NCI-H774 (cell line): ENCODE measurements at regions not wholly inside any gene's neighbourhood (a gene's known extent, or its start where the extent isn't known, plus 50 kb on each side); places are given as distances from the start of the nearest gene placed in this dataset.

Experiments
- DNase-seq: peaks from one replicate; lab custom pipeline; 2025; lab: John Stamatoyannopoulos, UW

DNA sequence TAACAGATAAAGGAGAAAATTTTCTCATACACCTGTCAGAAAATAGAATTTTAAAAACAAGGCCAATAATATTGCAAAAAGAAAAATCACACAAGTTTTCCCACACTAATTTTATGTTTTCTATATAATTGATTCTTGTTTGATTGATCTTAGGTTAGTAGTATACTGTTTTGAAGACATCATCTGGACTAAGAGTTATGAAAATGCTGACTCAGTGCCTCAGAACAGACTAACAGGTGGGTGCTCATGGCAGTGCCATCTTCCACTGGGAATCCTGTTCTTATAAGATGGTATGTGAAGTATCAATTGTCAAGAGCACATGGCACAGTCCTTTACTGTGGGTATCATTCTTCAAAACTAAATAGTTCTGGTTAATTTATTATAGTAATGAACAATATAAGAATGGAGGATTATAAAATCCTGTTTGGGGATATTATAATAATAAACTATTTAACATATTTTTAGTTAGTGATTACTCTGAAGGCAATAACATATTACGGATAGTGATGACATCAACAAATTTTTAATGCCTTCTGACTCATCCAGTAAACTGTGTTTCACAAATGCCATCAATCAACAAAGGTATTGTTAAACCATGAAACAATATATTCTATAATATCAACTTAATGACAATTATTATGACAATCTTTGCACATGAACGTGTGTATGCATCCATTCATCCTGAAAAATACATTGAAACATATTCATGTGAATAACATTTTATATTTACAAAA lies 384.6 kb upstream of the KHDRBS2 start:
- no peak for DNase-seq

DNA sequence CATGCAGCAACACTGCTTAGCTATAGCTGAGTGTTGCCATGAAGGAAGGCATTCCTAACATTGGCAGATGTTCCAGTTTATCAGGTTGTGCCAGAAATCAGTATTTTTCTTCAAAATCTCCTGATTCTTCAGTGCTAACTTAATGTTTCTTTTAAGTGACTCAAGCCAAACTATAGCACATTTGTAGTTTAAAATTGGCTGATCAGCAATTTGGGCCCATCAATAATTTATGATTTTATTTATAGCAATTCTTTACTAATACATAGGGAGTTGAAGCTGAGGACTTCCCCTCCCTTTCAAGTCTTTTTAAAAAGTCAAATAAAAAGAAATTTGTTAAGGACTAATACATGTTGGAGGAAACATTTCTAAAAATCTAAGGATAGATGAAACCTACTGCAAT lies 383.8 kb upstream of the KHDRBS2 start:
- no peak for DNase-seq

DNA sequence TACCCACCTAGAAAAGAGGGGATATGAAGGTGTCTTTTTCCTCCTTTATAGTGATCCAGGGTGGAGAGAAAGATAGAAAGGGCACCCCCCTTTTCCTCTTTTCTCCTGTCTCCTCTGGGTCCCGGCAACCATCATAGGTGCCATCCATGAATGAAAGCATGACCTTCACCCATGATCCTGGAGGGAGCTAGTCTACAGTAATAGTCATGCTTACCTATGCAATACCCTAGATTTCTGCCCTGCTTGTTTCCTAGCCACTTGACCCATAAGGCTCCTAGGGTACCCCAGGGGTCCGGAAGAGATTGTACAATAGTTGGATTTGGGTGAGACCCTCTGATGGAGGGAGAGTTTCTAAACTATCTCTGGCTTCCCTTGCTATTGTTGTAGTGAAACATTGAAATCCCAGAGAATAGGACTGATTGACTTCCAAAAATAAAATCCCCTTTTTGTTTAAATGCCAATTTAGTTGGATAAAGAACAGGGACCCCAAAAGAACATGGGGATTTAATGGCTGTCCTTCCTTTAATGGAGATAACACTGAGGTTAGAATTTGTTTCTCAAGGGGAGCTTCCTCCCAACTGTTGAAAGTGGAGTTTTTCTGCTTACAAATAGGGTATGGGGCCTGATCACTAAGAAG lies 366.8 kb upstream of the KHDRBS2 start:
- DNase-seq: no peak

DNA sequence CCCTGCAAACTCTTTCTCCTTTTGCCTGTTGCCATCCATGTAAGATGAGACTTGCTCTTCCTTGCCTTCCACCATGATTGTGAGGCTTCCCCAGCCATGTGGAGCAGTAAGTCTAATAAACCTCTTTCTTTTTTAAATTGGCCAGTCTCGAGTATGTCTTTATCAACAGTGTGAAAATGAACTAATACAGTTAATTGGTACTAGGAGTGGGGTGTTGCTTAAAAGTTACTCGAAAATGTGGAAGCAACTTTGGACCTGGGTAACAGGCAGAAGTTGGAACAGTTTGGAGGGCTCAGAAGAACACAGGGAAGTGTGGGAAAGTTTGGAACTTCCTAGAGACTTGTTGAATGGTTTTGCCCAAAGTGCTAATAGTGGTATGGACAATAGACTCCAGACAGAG lies 359.2 kb upstream of the KHDRBS2 start:
- no peak for DNase-seq

DNA sequence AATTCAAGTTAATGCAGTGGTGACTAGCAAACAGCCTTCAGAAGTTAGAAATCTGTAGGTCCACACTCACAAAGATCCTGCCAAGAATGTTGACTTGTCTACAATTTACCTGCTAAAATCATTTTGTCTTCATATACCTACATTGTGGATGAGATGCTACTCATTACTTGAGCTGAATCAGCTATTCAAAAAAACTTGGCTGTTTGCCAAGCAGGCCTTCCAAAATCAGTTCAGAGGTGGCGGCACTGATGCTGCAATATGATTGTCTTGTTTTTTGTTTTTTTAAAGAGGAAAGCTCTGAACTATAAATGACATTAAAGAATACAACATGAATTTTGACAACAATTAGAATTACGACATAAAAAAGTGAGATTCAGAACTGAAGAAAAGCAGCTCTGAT lies 354.7 kb upstream of the KHDRBS2 start:
- DNase-seq: no peak

DNA sequence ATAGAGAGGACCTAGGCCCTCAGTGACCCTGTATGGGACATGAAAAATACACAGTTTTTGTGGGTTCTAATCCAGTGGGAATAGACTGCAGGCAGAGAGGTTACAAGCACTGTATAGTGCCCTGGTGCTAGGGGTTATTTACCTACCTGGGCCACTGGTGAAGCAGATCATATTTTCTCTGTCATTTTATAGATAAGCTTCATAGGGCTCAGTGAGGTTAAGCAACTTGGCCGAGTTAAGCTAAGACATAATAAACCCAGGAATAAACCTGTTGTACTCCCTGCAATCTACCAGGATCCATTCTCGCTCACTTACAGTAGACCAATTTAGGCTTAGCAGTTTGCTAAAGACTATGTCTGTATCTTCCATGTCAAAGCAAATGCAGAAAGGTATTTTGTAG lies 340.6 kb upstream of the KHDRBS2 start:
- no peak for DNase-seq

DNA sequence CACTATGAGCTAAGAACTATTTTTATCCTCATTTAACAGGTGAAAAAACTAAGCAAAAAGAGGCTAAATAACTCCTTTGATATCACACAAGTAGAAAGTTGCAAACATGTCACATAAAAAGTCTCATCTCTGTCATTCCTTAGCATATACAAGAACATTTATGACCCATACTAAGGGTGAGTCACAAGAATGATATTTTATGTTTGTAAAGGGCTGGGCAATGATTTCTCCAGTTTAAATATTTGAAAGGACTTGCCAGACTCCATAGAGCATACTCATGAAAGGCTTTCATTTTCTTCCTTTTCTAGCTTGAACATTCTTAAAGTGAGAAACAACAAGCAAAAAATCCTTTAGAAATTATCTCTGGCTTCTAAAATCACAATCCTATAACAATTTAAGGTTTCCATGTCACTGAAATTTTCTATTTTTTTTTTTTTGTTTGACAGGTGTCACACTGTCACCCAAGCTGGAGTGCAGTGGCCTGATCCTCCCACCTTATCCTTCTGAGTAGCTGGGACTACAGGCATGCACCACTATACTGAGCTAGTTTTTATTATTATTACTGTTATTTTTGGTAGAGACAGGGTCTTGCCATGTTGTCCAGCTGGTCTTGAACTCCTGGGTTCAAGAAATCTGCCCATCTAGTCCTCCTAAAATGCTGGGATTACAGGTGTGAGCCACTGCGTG lies 338.0 kb upstream of the KHDRBS2 start:
- no peak for DNase-seq

DNA sequence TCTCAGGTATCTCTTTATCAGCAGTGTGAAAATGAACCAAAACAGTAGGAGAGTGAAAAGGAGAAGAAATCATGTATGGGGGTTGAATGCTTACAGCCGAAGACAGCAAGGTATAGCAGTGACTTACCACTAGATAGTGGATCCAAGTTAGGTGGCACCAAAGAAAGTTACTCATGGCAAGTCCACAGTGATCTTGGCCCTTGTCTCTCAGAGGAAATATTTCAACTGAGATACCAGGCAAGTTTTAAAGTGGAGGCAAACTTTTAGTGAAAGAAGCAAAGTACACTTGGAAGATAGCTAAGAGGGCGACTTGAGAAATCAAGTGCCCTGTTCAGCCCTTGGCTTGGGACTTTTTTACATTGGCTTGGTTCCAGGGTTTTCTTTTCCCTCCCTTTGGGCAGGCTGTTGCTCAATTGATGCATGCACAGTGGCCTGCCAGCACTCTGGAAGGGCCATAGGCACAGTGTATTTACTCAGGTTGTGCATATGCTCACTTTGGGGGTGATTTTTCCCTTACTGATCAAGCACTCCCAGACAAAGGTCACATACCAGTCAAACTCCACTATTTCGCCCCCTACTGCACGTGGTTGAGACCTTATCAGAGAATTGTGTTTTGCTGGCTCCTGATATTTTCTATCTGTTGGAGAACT lies 329.5 kb upstream of the KHDRBS2 start:
- no peak for DNase-seq

DNA sequence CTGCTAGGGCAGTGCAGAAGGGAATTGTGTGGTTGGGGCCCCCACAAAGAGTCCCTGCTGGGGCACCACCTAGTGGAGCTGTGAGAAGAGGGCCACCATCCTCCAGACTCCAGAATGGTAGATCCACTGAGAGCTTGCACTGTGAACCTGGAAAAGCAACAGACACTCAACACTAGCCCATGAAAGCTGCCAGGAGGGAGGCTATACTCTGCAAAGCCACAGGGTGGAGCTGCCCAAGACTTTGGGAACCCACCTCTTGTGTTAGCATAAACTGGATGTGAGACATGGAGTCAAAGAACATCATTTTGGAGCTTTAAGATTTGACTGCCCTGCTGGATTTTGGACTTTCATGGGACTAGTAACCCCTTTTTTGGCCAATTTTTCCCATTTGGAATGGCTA lies 328.4 kb upstream of the KHDRBS2 start:
- no peak for DNase-seq

DNA sequence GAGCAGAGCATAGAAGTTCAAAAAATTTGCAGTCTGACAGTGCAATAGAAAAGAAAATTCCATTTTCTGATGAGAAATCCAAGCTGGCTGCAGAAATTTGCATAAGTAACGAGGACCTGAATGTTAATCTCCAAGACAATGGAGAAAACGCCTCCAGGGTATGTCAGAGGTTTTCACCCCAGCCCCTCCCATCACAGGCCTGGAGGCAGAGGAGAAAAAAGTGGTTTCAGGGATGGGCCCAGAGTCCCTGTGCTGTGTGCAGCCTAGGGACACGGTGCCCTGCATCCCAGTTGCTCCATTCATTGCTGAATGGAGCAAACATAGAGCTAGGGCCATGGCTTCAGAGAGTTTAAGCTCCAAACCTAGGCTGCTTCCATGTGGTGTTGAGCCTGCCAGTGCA lies 327.9 kb upstream of the KHDRBS2 start:
- no peak for DNase-seq

DNA sequence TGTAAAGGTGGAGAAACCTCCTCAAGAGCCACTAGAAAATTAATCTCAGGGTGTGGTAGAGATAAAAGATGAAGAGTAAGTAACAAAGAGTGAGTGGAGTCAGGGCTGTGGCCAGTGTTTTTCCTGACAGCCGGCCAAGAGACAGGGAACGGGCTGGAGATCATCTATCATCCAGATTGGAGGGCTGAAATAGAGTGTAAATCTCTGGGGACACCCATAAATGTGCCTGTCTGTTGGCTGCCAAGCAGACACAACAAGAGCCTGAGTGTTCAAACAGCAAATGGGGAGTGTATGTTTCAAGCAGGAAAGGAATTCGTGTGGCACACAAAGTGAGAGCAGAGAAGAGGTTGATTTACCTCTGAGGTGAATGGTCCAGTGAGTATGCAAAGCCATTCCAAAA lies 326.4 kb upstream of the KHDRBS2 start:
- no peak for DNase-seq

DNA sequence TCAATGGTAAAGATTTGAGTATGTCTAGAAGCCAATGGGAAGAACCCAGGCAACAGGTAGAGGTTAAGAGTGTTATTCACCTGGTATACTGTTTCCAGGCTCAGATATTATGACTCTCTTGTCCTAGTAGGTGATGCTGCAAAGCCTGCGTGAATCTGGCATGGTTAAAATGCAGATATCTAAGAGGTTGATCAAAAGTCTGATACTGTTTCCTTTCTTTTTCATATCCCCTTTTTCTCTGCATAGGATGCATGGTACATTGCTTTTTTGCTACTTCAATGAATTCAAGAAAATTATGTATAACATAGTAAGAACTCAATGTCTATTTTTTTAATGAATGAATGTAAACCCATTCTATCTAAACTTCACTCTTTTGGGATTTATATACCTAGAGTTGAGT lies 284.3 kb upstream of the KHDRBS2 start:
- DNase-seq: no peak

DNA sequence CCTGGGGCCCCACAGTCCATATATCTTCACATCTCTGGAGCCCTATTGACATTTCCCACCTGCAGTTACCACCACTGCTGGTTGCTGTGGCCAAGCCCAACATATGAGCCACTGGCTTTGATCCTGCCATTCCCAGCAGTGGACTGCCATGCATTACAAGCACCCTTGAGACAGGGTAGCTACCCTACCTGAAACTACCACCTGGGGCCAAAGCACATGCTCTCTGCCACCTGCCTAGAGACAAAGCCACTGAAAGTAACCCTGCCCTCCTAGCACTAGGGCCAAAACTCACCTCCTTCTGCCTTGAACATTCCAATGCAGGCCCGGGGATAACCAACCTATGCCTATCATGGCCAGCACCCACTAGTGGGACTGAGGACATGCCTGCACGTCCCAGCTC lies 255.5 kb upstream of the KHDRBS2 start:
- no peak for DNase-seq

DNA sequence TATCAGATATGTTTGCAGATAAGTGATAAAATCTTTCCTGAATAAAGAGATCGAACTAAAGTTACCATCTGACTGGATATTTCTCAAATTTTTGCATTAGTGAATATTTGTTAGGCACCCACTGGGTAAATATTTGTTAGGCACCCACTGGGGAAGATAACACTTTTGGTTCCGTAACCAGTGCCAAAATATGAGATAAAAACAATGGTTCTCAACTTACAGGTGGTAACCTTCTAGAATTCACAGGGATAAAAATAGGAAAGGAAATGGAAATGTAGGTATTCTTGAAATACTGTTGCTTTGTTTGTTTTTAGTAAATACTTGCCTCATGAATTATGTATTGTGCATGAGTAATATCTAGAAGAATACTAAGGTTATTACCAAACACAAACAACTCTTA lies 245.0 kb upstream of the KHDRBS2 start:
- DNase-seq: no peak

DNA sequence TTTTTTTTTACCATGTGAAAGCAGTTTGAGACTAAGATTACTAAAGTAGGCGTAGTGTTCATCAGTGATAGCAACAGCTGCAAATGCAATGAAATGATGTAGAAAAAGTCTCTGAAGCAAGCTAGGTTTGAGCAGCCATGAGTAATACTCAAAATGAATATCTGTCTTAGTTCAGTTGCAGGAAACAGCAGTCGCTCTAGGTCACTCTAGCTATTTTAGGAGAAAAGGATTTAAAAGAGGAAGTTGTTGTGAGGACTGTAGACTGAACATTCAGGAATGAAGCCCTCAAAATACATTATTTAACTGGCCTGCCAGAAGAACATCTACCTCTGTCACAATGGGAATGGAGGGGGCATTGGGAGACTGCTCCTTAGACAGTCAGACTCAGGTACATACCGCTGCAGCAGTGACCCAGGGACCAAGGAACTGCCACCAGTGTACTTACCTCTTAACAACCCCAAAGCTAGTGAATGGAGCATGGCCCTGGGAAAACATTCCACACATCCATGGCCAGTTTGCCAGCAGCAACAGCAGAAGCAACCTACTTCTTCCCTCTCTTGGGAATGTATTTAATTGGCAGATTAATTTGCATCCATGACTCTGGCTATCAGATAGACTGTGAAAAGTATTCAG lies 243.0 kb upstream of the KHDRBS2 start:
- no peak for DNase-seq

DNA sequence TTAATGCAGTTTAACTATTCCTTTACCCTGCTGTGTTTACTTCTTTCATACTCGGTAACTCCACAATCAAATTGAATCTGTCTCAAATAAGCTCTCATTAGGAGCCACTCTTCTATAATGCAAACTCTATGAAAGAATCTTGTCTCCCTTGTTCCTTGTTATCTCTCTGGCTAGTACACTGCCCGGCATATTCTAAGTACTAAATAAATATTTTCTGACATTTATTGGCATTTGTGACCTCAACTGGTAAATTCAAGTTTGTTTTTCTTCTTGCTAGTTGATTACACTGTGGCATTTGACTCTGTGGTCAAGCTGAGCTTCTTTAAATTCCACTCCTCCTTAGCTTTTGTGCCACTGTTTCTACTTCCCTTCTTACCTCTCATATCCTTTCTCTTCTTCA lies 237.6 kb upstream of the KHDRBS2 start:
- DNase-seq: no peak

DNA sequence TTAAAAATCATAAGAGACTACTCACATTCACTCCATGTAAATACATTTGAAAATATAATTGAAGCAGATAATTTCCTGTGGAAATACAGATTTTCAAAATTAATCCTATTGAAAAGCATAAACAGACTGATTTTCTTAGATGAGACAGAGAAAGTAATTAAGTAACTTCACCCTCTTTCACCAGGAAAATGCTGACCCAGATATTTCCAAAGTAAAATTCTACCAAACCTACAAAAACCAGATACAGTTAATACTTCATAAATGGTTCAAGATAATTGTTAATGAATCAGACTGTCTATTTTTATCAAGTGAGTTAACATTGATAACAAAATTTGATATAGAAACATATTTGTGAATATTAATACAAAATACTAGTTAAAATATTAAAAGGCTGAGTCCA lies 233.5 kb upstream of the KHDRBS2 start:
- DNase-seq: no peak

DNA sequence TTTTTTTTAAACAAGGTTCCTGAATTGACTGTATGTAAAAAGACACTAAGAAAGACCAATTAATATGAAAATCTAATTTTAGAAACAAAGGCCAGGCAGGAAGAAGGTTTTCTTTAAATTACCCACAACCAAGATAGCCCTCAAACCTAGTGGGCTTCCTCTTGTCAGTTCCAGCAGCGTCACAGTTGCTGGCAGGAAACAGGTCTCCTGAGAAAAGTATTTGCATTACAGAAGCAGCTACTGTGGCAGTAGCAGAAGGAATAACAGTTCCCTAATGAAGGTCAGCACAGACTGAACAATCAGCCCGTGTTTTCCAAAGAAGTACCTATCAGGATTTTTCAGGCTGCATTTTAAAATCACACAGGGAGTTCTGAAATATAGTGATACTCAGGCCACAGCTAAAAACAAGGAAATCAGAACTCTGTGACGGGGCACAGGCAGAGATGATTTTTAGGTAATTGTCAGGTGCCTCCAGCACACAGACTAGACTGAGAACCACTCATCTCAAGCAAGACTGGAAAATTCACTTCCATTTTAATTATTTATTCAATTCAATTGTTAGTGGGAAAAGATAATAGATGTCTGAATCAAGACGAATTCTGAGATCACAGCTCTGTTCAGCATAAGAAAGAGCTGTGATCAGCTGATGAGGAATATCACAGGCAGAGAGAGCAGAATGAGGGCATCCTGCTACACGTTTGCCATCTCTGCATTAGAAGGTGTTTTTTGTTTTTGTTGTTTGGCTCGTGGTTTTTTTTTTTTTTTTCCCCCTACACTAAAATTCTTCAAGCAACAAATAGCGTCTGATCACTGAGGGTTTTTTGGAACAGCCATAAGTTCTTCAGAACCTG lies 230.5 kb upstream of the KHDRBS2 start:
- no peak for DNase-seq

DNA sequence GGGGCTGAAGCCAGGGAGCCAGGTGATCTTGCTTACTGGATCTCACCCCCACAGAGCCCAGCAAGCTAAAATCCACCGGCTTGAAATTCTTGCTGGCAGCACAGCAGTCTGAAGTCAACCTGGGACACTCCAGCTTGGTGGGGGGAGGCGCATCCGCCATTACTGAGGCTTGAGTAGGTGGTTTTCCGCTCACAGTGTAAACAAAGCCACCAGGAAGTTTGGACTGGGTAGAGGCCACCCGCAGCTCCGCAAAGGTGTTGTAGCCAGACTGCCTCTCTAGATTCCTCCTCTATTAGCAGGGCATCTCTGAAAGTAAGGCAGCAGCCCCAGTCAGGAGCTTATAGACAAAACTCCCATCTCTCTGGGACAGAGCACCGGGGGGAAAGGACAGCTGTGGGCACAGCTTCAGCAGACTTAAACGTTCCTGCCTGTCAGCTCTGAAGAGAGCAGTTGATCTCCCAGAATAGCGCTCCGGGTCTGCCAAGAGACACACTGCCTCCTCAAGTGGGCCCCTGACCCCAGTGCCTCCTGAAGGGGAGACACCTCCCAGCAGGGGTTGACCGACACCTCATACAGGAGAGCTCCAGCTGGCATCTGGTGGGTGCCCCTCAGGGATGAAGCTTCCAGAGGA lies 206.3 kb upstream of the KHDRBS2 start:
- DNase-seq: no peak

DNA sequence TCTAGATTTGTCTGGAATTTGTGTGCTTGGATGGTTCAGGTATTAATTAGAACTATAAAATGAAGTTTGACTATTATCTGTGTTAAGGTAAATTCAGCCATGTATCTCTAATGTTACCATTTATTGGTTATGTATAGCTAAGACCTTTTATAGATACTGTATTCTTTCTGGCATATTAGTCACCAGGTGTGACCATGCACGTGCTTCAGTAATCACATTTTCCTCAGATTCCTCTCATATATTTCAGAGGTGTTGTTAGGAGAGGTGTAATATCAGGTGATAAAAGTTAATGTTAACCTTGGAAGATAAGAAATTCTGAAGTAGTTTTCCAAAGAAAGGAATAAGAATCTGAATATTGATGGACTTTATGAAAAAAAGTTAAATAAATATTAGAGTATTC lies 194.5 kb upstream of the KHDRBS2 start:
- DNase-seq: no peak

DNA sequence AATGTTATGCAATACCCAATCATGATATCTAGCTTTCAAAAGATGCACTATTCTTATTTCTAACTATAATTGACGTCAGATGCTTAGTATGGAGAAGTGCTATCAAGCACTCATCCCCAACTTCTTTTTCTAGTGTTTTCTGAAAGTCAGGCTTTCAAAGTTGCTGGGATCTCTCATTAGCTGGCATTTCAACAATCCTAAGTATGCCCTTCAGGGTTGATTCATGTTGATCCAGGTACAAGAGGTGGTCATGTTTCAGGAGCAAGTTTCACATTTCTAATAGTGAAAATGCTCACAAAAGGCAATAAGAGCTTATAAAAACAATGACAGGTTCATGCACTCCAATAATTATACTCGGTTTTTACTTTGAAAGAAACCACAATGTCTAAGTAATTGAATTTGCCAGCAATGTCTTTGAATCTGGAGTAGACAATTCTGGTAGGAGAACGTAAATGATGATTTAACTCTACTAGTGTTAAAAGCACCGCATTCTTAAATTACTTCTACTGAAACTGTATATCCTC lies 193.7 kb upstream of the KHDRBS2 start:
- DNase-seq: no peak
